AG04449 (cell line): ENCODE measurements at regions not wholly inside any gene's neighbourhood (a gene's known extent, or its start where the extent isn't known, plus 50 kb on each side); places are given as distances from the start of the nearest gene placed in this dataset.

Source experiments
- CTCF ChIA-PET: fragments of 350-600 bp; formaldehyde crosslinking; extraction: SDS; loops from one replicate; lab custom pipeline; 2021; ENCODE audit warnings: antibody characterized with exemption; lab: Yijun Ruan, JAX
- POLR2A ChIA-PET: fragments of 400-600, 350-600 bp; formaldehyde crosslinking; extraction: SDS; loops from one replicate; lab custom pipeline; 2020; ENCODE audit warnings: antibody characterized with exemption, inconsistent platforms; lab: Yijun Ruan, JAX
- DNase-seq: peaks from one replicate; pipeline ENCODE4 v3.0.0-alpha.2; 2010; ENCODE audit warnings: low read depth, low spot score
- H3K4me3 ChIP-seq: 2 replicates; pipeline ENCODE4 v1.5.1; 2011; ENCODE audit warnings: low read depth, mild to moderate bottlenecking, control low read depth, low read length
- TF ChIP-seq, protein P1 (sequence below): IDR thresholded peaks from one replicate; pipeline ENCODE4 v1.5.1; 2011; ENCODE audit warnings: mild to moderate bottlenecking, moderate library complexity, low read length, control low read depth, inconsistent platforms; ENCODE audit not compliant: insufficient read depth; ENCODE audit errors: missing control alignments

DNA sequence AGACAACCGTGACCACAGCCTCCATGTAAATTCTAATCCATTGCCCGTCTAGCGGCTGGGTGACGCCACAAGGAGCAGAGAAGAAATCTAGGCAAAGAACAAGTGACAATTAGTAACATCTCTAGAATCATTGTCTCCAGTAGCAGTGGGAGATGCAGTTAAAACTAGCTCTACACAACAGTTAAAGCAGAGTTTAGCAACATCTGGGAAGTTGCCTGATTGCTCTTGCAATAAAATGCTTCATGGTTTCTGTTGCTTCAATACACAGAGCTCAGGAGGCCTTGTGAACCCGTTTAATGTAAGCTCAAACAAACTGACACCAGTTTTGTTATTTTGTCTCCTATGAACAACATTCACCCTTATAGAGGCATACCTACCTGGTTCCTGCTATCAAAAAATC, 369.8 kb upstream of the PDE4D start:
- ChIA-PET POLR2A (no interaction called here), CTCF (no interaction called here)

DNA sequence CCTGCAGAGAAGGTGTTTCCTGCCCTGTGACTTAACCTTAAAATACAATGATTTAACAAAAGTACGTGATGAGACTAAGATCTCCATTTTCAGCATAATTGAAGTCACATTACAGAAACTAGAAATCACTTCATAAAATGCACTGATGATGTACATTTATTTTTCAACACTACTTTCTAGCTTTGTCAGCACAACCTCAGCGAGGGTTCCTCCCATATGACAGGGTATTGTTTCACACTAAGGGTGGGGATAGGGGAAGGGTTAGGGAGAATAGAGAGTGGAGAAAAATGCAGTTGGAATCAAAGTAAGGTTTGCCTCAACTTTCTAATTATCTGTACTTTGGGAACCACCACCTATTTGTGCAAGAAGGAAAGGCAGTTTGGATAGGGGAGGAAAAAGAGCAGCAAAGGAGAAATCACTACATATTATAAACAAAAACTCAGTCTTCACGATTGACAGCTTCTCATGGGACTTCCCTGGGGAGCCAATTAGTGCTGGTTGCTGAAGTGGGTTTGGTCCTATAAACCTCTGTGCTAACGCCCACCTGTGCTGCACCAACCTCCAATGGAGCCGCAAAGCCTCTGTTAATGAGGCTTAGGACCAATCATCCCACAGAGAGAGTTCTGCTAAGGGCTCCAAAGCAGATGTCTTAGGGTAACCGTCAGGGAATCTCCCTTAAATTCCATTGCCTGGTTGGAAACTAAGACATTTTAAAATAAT, 369.2 kb upstream of the PDE4D start:
- no peak overlapping the region for H3K4me3 ChIP-seq
- TF ChIP-seq, protein P1, sequence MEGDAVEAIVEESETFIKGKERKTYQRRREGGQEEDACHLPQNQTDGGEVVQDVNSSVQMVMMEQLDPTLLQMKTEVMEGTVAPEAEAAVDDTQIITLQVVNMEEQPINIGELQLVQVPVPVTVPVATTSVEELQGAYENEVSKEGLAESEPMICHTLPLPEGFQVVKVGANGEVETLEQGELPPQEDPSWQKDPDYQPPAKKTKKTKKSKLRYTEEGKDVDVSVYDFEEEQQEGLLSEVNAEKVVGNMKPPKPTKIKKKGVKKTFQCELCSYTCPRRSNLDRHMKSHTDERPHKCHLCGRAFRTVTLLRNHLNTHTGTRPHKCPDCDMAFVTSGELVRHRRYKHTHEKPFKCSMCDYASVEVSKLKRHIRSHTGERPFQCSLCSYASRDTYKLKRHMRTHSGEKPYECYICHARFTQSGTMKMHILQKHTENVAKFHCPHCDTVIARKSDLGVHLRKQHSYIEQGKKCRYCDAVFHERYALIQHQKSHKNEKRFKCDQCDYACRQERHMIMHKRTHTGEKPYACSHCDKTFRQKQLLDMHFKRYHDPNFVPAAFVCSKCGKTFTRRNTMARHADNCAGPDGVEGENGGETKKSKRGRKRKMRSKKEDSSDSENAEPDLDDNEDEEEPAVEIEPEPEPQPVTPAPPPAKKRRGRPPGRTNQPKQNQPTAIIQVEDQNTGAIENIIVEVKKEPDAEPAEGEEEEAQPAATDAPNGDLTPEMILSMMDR = no peak
- ChIA-PET CTCF (no interaction called here), POLR2A (no interaction called here)
- no peak for DNase-seq

More for the DNA sequence above, 369.8 kb upstream of the PDE4D start:
- H3K4me3 ChIP-seq = no peak overlapping the region
- TF ChIP-seq, protein P1 = no peak
- DNase-seq = no peak

DNA sequence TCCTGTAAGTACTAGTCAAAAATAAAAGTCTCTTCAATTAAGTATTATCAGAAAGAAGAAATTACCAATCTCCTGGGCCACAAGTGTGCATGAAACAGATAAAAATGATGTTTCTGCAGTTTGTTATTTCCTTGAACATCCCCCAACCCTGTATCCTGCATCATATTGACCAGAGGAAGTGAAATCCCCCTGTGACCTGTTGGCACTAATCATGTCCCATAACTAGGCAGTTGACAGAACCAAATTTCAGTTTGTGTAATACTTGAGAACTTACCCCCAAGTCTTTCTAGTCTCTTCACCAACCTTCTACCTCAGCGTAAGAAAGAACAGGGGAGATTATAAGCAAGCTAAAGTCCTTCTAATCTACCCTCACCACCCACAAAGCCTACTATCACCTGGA, 368.2 kb upstream of the PDE4D start:
- ChIA-PET POLR2A (no interaction called here), CTCF (no interaction called here)
- DNase-seq = no peak
- TF ChIP-seq, protein P1 = no peak
- H3K4me3 ChIP-seq = no peak overlapping the region

DNA sequence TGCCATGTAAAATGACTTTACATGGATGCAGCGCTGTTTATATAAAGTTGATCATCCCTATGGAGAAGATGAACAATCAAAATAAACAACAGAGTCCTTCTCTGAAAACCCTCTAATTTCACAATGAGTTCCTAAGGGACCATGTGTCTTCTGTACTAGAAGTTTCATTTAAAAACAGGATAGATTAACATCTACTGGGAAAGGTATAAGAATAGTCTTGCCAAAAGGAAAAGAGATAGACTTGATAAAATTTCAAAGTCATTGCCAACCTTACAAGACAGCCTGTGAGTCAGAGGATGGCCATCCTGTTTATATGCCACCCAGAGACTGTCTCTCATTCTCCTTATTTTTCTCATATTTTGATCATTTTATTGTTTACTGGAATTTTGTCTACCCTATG, 367.1 kb upstream of the PDE4D start:
- H3K4me3 ChIP-seq = no peak overlapping the region
- ChIA-PET POLR2A (no interaction called here), CTCF (no interaction called here)
- no peak for DNase-seq
- TF ChIP-seq, protein P1 = no peak

DNA sequence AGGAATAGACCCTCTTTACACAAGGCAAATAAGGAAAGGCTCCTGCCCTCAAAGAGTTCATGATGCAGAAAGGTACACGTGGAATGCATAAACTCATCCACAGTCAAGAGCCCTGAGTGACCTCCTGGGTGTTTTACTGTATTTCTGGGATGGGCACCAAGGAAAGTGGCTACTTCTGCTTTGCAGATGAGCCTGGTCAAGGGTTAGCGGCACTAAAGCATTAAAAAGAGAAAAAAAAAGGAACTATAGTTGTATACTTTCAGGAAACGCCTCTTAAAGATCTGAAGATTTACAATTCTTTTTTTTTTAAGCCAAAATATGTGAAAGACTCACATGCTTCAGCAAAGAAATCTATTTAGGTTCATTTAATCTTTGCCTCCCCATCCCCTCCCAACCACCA, 366.2 kb upstream of the PDE4D start:
- no peak for DNase-seq
- CTCF ChIA-PET = no interaction called here
- no peak overlapping the region for H3K4me3 ChIP-seq
- POLR2A ChIA-PET = no interaction called here
- TF ChIP-seq, protein P1 = no peak

DNA sequence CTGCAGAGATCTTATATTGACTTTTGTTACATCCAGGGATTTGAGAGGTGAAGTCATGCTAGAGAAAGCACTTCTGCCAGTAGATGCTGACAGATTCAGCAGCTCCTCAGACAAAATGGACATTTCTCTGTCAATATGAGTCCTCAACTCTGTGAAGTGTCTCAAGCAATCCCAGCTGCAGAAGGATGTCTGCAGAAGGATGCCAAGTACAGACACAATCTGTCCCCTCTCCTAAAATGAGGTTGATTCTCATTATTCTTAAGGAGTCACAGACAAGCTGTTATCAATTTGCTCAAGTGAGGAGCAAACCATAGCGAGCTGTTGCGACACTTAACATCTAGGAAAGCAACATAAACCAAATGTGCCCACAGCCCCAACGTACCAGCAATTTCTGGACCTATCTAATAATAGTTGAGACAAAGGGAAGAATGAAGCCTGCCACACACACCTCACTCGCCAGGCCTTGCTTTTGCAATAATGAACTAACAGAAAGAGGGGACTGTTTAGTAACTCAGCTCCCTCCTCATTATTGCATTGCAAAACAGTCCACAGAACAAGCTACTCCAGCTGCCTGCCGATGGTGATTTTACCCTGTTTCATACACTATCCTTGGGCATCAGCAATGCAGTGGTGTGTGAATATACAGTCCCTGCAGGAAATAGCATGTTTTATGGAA, 364.2 kb upstream of the PDE4D start:
- DNase-seq = no peak
- ChIA-PET POLR2A (no interaction called here), CTCF (interaction anchor here (1.1 kb wide), 1 partner anchor 448 kb away, joined by 3 read pairs; no protein-coding TSS in a partner anchor)
- no peak overlapping the region for H3K4me3 ChIP-seq
- TF ChIP-seq, protein P1 = no peak
